Fibroblast of skin of back (primary cell): ENCODE measurements at regions not wholly inside any gene's neighbourhood (a gene's known extent, or its start where the extent isn't known, plus 50 kb on each side); places are given as distances from the start of the nearest gene placed in this dataset.

Experiments used
- DNase-seq: peaks from one replicate; pipeline ENCODE4 v3.0.0-alpha.2; 2013

DNA sequence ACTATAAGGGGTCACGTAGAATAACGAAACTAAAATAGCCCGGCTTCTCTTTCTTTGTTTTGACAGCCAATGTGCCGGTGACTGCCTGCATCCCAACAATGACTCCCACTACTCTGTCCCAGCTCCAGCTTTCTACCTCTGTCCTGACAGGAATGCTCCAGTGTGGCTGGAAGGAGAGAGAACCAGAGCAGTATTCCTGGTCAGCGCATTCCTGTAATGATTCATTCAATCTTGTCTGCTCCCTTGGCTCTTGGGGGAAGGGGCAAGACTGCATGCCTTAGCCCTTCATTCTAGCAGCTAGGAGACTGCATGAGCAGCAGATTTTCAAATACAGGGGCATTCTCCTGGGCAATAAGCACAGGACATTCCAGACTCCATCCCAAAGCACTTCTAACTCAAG lies 132.1 kb upstream of the PRMT6 start:
- peak; percentile 86 for DNase-seq

DNA sequence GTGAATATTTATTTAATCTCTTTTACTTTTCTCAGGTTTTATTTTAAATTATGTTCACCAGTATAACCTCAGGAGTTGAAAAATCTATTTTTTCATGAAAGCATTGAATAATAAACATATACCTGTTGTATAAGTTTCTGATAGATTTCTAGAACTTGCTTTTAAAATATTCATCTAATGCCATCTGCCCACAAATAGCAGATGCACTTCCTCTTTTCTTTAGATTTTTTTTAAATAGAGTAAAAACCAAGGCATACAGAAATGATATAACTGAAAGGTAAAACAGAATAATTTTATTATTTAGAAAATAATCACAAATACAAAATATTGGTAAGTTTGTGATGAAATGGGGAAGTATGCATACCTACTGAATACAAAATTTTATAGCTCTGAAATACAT lies 130.7 kb upstream of the PRMT6 start:
- no peak for DNase-seq

DNA sequence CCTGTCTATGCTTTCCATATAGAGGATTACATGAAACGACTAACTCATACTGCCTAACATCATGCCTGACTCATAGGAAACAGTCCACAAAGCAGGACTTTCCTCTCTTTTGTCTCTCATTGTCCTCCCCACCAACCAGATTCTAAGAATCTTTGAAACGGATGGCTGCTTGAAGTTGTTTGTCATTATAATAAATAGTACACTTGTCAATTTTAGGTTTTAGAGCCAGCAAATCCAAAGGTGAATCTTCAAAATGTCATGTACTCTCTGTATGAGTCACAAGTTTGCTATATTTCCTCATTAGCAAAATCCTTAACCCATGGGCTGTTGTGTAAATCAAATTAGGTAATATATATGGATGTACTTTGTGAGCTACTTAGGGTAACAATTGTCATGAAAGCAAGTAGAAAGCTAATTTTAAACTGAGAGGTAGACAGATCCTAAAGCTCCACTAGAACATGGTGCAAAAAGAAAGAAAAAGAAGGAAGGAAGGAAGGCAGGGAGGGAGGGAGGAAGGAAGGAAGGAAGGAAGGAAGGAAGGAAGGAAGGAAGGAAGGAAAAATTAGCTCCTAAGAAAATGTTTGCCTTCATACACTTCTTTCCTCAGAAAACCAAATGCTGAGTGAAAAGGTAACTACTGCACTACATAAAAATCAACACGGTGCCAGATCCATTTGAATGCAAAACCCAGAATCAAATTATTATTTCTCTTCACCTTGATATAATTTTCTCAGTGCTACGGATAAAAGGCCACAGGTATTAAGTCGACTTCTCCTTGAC lies 129.5 kb upstream of the PRMT6 start:
- DNase-seq: peak; percentile 21

- peak; percentile 97 for DNase-seq
These were observed 119.4 kb upstream of the PRMT6 start for GRCh38 chr1:106937104-106937503.

- no peak for DNase-seq
These were observed 111.8 kb upstream of the PRMT6 start for GRCh38 chr1:106944721-106945120.

GRCh38 chr1:106952776-106953175 lies 103.7 kb upstream of the PRMT6 start:
- DNase-seq: peak; percentile 24

DNA sequence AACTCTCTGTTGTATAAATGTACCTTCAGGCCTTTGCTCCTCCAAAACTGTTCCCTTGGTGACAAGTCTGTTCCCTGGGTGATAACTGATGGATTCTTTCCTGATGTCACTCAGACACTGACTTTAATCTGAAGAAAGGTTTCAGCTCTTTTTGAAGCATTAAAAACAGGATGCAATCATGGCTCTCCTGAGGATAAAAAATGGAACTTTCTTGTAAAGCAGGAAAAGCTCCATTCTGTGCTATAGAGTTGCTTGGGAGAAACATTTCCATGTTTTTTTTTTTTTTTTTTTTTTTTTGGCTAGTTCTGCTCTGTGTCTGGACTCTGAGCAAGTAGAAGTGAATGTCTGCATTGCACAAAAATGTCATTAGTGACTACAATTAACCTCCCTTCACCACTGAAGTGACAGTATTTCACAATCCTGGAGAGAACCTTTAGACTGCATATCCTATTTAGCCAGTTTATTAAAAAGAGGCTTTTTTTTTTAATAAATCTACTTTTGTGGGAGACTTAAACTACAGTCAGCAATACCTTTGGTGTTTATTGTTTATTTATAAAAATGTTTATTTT lies 101.7 kb upstream of the PRMT6 start:
- no peak for DNase-seq

DNA sequence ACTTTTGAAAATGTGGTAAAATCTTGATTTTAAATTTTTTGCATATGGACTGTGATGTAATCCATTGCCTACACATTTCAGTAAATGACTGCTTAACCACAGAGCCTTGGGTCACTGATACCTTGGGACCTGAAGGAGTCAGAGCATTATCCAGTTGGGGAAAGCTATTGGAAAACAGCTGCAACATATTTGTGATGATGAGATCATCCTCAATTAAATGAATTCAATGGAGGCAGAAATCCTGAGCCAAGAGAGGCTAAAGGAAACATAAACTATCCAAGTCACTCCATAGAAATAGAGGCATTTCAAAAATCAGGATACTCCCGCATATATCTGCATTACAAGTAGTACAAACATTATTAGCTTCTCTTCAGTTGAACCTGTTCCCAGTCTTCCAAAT lies 99.8 kb upstream of the PRMT6 start:
- no peak for DNase-seq

DNA sequence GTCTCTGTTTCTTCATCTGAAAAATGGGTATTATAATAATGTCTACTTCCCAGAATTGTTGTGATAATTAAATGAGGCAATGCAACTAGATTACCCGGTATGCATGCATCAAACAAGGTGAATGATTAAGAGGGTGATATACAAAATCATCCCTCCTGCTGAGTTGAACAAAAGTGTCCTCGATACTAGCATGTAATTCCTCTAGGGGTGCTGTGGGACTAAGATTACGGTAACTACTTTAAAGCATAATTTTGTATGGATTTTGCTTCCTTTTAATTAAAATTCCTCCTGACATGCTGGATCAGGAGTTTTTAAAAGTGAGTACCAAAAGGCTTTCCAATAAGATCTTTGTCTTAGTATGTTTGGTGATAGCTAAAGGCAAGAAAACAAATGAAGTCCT lies 98.7 kb upstream of the PRMT6 start:
- no peak for DNase-seq

- no peak for DNase-seq
These were observed 96.1 kb upstream of the PRMT6 start for GRCh38 chr1:106960412-106960811.

GRCh38 chr1:106961646-106962045 lies 94.8 kb upstream of the PRMT6 start:
- DNase-seq: no peak

DNA sequence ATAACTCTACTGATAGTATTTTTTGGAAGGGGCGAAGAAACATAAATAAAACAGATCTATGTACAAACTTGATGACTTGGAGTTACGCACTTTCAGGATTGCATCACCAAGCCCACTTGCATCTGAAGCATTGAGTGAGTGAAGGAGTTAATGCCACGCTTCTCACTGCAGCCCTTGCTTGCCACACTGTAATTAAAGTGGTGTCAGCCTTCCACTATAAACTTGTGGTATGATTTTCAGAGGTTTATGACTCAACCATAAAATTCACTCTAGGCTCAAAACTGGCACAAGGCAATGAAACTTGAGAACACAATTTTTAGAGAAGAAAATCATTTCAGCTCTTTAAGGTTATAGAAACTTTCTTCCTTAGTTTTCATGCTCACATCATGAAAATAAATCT lies 93.9 kb upstream of the PRMT6 start:
- no peak for DNase-seq

DNA sequence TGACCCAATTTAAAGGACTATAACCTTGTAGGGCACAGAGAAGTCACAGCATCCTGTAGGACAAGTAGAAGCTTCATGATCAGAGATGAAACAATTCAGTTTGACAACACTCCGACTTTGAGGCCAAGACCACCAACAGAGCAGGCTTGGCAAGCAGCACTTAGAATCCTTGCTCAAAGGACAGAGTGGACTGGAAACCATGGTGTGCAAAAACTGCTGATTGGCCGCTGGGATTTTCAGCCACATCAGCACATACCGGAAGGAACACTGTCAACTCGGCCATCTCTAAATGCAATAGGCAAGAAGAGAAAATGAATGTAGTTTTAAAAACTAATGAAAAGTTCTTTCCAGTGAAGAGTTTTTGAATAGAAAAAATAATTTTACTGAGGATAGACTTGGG lies 92.0 kb upstream of the PRMT6 start:
- no peak for DNase-seq

DNA sequence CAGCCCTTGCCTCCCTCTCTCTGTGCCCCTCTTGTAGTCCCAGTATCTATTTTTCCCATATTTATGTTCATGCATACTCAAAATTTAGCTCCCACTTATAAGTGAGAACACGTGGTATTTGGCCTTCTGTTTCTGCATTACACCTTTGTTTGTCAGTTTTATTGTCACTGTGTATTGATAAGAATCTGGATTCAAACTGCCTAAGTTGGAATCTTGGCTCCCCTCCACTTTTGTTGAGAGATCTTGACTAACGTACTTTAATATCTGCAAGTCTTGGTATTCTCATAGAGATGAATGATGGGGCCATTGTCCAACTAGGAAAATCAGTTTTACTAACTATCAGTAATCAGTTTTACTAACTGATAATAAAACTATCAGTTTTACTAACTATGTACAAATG lies 87.8 kb upstream of the PRMT6 start:
- no peak for DNase-seq

DNA sequence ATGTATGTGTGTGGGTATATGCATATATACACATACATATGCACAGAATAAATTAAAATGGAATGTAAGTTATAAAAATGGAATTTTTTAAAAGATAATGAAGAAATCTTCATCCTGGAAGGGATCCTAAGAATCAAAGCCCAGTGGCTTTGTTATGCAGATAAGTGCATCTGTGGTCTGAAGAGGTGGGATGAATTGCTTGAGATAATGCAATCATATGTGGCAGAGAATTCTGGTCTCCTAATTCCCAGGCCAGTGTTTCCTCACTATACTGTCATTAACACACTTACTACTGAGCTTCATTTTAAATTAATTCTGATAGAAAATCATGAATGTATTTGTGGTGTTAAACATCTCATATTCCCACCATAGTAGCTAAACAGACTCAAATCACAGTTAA lies 86.7 kb upstream of the PRMT6 start:
- DNase-seq: no peak

- DNase-seq: no peak
These were observed 84.4 kb upstream of the PRMT6 start for GRCh38 chr1:106972074-106972473.

GRCh38 chr1:106975944-106976343 lies 80.5 kb upstream of the PRMT6 start:
- DNase-seq: no peak

- no peak for DNase-seq
These were observed 77.8 kb upstream of the PRMT6 start for GRCh38 chr1:106978477-106979322.

- DNase-seq: no peak
These were observed 77.1 kb upstream of the PRMT6 start for GRCh38 chr1:106979371-106979770.

DNA sequence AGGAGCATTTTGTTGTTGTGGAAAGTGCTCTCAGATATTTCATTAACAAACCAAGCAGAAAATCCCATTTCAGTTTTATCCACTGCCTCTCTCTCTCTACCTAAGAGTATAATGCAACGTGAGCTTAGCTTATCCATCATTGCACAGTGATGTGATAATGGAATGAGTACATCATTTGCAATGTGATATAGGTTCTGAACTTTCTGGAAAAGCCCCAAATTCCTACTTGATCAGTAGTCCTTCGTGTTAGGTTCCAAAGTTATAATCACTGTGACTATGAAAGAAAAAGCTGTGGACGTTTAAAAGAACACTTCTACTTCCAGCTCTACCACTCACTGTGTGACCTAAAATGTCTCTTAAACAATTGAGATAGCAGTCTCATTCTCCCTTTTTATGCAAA lies 76.4 kb upstream of the PRMT6 start:
- no peak for DNase-seq

DNA sequence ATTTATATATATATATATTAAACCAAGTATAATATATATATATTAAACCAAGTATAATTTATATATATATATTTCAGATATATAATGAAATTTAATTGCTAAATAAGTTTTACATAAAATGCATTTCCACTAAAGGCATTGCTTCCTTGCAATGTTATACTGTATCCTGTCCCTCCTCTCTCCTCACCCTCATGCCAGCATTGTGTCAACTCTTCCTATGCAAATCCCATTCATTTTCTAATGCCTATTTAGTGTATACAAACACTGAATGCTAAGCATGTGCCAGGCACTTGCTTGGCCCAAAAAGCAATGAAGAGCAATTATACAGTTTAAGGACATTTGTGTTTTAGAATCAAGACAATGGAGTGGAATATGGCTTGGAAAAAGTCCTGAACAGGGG lies 71.7 kb upstream of the PRMT6 start:
- no peak for DNase-seq

- DNase-seq: no peak
These were observed 69.9 kb upstream of the PRMT6 start for GRCh38 chr1:106986603-106987002.

- no peak for DNase-seq
These were observed 60.5 kb upstream of the PRMT6 start for GRCh38 chr1:106995970-106996369.
